KMS-11 (cell line): ENCODE measurements at regions not wholly inside any gene's neighbourhood (a gene's known extent, or its start where the extent isn't known, plus 50 kb on each side); places are given as distances from the start of the nearest gene placed in this dataset.

Experiments
- H2AFZ ChIP-seq: fragments of 200-600 bp; sonication (generic); 2 replicates; pipeline ENCODE4 v1.6.1; 2016; ENCODE audit warnings: antibody characterized with exemption, mixed run types, low read depth
- H3K27ac ChIP-seq: fragments of 200-600 bp; sonication (generic); 2 replicates; pipeline ENCODE4 v1.6.1; 2016; ENCODE audit warnings: mild to moderate bottlenecking, mixed run types
- H3K27me3 ChIP-seq: fragments of 200-600 bp; sonication (generic); 2 replicates; pipeline ENCODE4 v1.6.1; 2017; ENCODE audit warnings: mild to moderate bottlenecking, low read depth, mixed run types, moderate library complexity; ENCODE audit not compliant: insufficient read depth
- H3K36me3 ChIP-seq: fragments of 200-600 bp; sonication (generic); 2 replicates; pipeline ENCODE4 v1.6.1; 2017; ENCODE audit warnings: mild to moderate bottlenecking, mixed run types; ENCODE audit not compliant: insufficient read depth
- H3K4me1 ChIP-seq: fragments of 200-600 bp; sonication (generic); 2 replicates; pipeline ENCODE4 v1.6.1; 2016; ENCODE audit warnings: mild to moderate bottlenecking, low read depth, mixed run types; ENCODE audit not compliant: poor library complexity, severe bottlenecking
- H3K4me2 ChIP-seq: fragments of 200-600 bp; sonication (generic); 2 replicates; pipeline ENCODE4 v1.7.0; 2016; ENCODE audit warnings: mild to moderate bottlenecking, mixed run types
- H3K4me3 ChIP-seq: fragments of 200-600 bp; sonication (generic); IDR thresholded peaks from 2 replicates; pipeline ENCODE4 v1.6.1; 2017; ENCODE audit warnings: low read depth, low read length, mixed read lengths; ENCODE audit not compliant: insufficient read depth
- H3K79me2 ChIP-seq: fragments of 200-600 bp; sonication (generic); 2 replicates; pipeline ENCODE4 v1.6.1; 2016; ENCODE audit warnings: low read depth, mixed run types; ENCODE audit not compliant: insufficient read depth
- H3K9ac ChIP-seq: fragments of 200-600 bp; sonication (generic); 2 replicates; pipeline ENCODE4 v1.6.1; 2016; ENCODE audit warnings: mild to moderate bottlenecking, mixed run types
- H4K20me1 ChIP-seq: fragments of 200-600 bp; sonication (generic); 2 replicates; pipeline ENCODE4 v1.6.1; 2016; ENCODE audit warnings: mild to moderate bottlenecking, mixed run types; ENCODE audit not compliant: insufficient read depth
- TF ChIP-seq, protein P1 (sequence below): fragments of 200-600 bp; sonication (generic); conservative IDR thresholded peaks from 2 replicates; pipeline ENCODE4 v1.6.1; 2017; ENCODE audit warnings: low read depth, mild to moderate bottlenecking, antibody characterized with exemption, low read length, moderate library complexity, mixed read lengths

DNA sequence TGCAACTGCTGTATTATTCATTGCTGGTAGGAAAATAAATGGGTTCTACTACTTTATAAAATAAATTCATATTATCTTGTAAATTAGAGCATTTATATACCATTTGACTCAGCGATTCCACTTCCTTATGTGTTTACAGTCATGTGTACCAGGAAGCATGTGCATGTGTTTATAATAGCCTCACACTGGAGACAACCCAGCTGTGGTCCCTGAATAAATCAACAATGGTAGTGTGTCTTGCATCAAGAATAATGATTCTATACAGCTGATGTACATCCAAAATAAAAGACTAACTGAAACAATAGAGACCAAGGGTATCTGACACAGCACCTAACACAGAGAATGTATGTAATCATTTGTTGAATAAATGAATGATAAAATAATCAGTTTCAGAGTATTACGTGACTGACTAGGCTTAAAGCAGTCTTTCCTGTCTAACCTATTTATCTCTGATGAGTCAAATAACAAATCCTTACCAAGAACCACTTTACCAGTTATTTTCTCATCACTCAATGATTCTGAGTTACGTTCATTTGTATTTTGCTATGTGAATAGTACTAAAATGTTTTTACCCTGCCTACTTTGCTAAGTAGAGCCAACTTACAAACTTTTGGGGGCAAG is 216.8 kb downstream of the UBE2E3 start:
- H3K9ac ChIP-seq: no peak overlapping the region
- H3K79me2 ChIP-seq: no peaks in the 10 kb centered on the region
- no peak overlapping the region for H3K4me3 ChIP-seq
- TF ChIP-seq, protein P1, sequence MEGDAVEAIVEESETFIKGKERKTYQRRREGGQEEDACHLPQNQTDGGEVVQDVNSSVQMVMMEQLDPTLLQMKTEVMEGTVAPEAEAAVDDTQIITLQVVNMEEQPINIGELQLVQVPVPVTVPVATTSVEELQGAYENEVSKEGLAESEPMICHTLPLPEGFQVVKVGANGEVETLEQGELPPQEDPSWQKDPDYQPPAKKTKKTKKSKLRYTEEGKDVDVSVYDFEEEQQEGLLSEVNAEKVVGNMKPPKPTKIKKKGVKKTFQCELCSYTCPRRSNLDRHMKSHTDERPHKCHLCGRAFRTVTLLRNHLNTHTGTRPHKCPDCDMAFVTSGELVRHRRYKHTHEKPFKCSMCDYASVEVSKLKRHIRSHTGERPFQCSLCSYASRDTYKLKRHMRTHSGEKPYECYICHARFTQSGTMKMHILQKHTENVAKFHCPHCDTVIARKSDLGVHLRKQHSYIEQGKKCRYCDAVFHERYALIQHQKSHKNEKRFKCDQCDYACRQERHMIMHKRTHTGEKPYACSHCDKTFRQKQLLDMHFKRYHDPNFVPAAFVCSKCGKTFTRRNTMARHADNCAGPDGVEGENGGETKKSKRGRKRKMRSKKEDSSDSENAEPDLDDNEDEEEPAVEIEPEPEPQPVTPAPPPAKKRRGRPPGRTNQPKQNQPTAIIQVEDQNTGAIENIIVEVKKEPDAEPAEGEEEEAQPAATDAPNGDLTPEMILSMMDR: no peak
- no peak overlapping the region for H3K27ac ChIP-seq
- H2AFZ ChIP-seq: no peak overlapping the region
- H3K4me2 ChIP-seq: no peak overlapping the region
- no peaks in the 10 kb centered on the region for H3K36me3 ChIP-seq
- no peaks in the 10 kb centered on the region for H3K27me3 ChIP-seq
- H3K4me1 ChIP-seq: no peaks in the 10 kb centered on the region
- no peaks in the 10 kb centered on the region for H4K20me1 ChIP-seq

GRCh38 chr2:181198183-181198864 is 217.9 kb downstream of the UBE2E3 start:
- H3K4me1 ChIP-seq: no peaks in the 10 kb centered on the region
- TF ChIP-seq, protein P1: no peak
- no peaks in the 10 kb centered on the region for H3K79me2 ChIP-seq
- H3K27me3 ChIP-seq: no peaks in the 10 kb centered on the region
- H2AFZ ChIP-seq: no peak overlapping the region
- no peaks in the 10 kb centered on the region for H4K20me1 ChIP-seq
- H3K4me2 ChIP-seq: no peak overlapping the region
- no peak overlapping the region for H3K27ac ChIP-seq
- H3K9ac ChIP-seq: no peak overlapping the region
- H3K36me3 ChIP-seq: no peaks in the 10 kb centered on the region
- no peak overlapping the region for H3K4me3 ChIP-seq

GRCh38 chr2:181203412-181203811 is 223.0 kb downstream of the UBE2E3 start:
- H3K27ac ChIP-seq: no peak overlapping the region

GRCh38 chr2:181203916-181204315 is 223.5 kb downstream of the UBE2E3 start:
- no peaks in the 10 kb centered on the region for H3K36me3 ChIP-seq
- H3K79me2 ChIP-seq: no peaks in the 10 kb centered on the region
- TF ChIP-seq, protein P1: no peak
- H3K9ac ChIP-seq: no peak overlapping the region
- H4K20me1 ChIP-seq: no peaks in the 10 kb centered on the region
- no peaks in the 10 kb centered on the region for H3K4me1 ChIP-seq
- no peak overlapping the region for H3K4me2 ChIP-seq
- H2AFZ ChIP-seq: no peak overlapping the region
- H3K27me3 ChIP-seq: no peaks in the 10 kb centered on the region
- no peak overlapping the region for H3K4me3 ChIP-seq
- H3K27ac ChIP-seq: no peak overlapping the region

More at GRCh38 chr2:181203412-181203811, 223.0 kb downstream of the UBE2E3 start:
- no peak overlapping the region for H2AFZ ChIP-seq
- no peaks in the 10 kb centered on the region for H4K20me1 ChIP-seq
- no peak overlapping the region for H3K9ac ChIP-seq
- H3K4me2 ChIP-seq: no peak overlapping the region
- no peaks in the 10 kb centered on the region for H3K79me2 ChIP-seq
- TF ChIP-seq, protein P1: no peak
- H3K4me3 ChIP-seq: no peak overlapping the region
- no peaks in the 10 kb centered on the region for H3K27me3 ChIP-seq
- H3K36me3 ChIP-seq: no peaks in the 10 kb centered on the region
- no peaks in the 10 kb centered on the region for H3K4me1 ChIP-seq
